ENCODE measurements at regions not wholly inside any gene's neighbourhood (a gene's known extent, or its start where the extent isn't known, plus 50 kb on each side); places are given as distances from the start of the nearest gene placed in this dataset.

- FAIRE-seq (no peak), DNase-seq (ENCODE audit: insufficient read length, low spot score) (no peak)
- no peak for TF ChIP-seq POLR2A (IDR thresholded peaks at IDR 0.05; ENCODE audit: low read depth, low read length)
Observed at GRCh38 chr4:178070163-178070562, 627.9 kb upstream of the AGA start.

DNA sequence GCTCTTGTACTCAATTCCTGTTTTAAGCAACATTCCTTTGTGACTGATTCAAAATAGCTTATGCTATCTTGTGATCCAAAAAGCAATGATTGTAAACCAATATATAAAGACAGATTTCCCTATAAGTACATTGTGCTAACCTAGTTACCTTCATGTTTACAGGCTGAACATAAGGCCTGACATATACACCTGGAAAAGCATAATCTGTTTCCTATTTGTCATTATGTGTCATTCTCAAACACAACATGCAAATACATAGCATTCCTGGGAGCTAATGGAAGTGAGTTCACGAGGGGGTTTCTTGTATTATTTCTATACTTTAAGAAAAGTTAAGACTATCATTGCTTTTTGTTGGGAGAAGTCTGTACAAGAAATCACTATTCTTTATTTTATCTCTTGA is 638.1 kb upstream of the AGA start:
- DNase-seq (ENCODE audit: insufficient read length, low spot score) (no peak), FAIRE-seq (no peak)
- no peak for TF ChIP-seq POLR2A (IDR thresholded peaks at IDR 0.05; ENCODE audit: low read depth, low read length)

- FAIRE-seq, result no peak
- TF ChIP-seq POLR2A (IDR thresholded peaks at IDR 0.05; ENCODE audit: low read depth, low read length), result no peak
- no peak for DNase-seq (ENCODE audit: insufficient read length, low spot score)
Observed at GRCh38 chr4:178081176-178081575, 638.9 kb upstream of the AGA start.

- DNase-seq (ENCODE audit: insufficient read length, low spot score) (no peak), FAIRE-seq (no peak)
- no peak for TF ChIP-seq POLR2A (IDR thresholded peaks at IDR 0.05; ENCODE audit: low read depth, low read length)
Observed at GRCh38 chr4:178081896-178082295, 639.7 kb upstream of the AGA start.

GRCh38 chr4:178082906-178083305 is 640.7 kb upstream of the AGA start:
- TF ChIP-seq POLR2A (IDR thresholded peaks at IDR 0.05; ENCODE audit: low read depth, low read length), result no peak
- no peak for FAIRE-seq
- DNase-seq (ENCODE audit: insufficient read length, low spot score), result no peak

DNA sequence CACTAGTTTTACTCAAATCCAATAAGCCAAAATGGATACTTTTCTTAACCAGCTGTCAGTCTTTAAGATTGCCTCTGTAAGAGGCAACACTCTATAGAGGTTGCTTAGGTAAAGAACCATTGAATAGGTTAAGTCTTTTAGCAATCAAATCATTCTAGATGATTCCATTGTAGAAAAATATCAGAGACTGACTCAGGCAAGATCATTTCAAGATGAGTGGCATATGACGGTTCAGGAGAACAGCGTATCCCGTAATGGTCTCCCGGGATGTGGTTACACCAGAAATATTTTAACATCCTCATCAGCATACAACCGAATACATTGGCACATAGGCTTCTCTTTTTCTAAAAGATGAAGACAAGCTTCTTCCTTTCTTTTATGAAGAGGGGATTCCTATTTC is 641.7 kb upstream of the AGA start:
- no peak for DNase-seq (ENCODE audit: insufficient read length, low spot score)
- TF ChIP-seq POLR2A (IDR thresholded peaks at IDR 0.05; ENCODE audit: low read depth, low read length), result no peak
- no peak for FAIRE-seq

DNA sequence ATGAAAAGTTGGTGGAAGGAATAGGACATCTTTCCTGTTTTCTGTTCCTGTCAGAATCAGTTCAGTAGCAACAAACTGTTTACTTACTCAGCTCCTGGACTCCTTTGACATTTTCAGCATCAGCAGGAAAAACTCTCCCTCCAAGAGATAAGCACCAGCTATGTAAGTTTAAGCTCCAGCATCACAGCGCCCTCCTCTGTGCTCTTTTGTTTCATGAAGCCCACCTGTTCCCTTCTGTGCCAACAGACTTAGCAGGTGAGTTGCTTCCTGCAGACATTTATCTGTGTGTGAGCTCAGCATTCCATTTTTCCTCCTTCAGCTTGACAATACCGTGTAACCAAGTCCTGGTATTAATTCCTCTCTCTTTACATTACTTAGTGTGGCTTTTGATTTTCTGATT is 644.1 kb upstream of the AGA start:
- FAIRE-seq, result no peak
- TF ChIP-seq POLR2A (IDR thresholded peaks at IDR 0.05; ENCODE audit: low read depth, low read length), result no peak
- DNase-seq (ENCODE audit: insufficient read length, low spot score), result no peak

DNA sequence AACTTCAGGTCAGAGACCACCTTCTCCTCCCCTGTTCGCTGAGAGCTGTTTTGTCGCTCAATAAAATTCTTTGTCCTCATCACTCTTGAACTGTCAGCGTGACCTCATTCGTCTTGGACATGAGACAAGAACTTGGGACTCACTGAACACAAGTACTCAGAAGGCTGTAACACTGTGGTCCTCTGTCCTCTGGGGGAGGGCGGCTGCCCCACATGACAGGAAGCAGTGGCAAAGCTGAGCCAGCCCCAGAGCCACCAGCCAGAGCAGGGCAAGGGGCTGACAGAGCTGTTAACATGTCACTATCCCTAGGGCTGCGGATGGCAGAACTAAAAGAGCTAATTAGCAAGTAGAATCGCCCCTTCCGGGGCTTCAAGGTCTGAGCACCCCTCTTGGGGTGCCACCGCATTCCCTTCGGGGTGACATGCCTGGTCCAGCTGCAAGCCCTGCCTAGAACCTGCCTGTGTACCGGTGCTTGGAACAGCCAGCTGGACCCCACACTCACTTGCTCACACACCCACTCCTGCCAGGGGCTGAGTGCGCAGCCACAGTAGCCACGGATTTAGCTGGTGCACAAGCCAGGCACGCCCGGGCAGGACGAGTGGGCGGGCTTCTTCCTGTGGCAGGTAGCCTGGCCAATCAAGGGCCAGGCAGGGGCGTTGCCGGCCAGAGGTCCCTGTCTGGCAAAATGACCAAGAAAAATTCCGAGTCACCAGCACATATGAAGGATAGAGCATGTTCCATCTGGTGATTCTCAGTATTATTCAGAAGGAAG is 648.6 kb upstream of the AGA start:
- no peak for TF ChIP-seq POLR2A (IDR thresholded peaks at IDR 0.05; ENCODE audit: low read depth, low read length)
- no peak for DNase-seq (ENCODE audit: insufficient read length, low spot score)
- FAIRE-seq, result no peak

- no peak for TF ChIP-seq POLR2A (IDR thresholded peaks at IDR 0.05; ENCODE audit: low read depth, low read length)
- no peak for DNase-seq (ENCODE audit: insufficient read length, low spot score)
- FAIRE-seq, result no peak
Observed at GRCh38 chr4:178102139-178102538, 659.9 kb upstream of the AGA start.

GRCh38 chr4:178105242-178105641 is 663.0 kb upstream of the AGA start:
- DNase-seq (ENCODE audit: insufficient read length, low spot score), result no peak
- no peak for TF ChIP-seq POLR2A (IDR thresholded peaks at IDR 0.05; ENCODE audit: low read depth, low read length)
- FAIRE-seq, result no peak

DNA sequence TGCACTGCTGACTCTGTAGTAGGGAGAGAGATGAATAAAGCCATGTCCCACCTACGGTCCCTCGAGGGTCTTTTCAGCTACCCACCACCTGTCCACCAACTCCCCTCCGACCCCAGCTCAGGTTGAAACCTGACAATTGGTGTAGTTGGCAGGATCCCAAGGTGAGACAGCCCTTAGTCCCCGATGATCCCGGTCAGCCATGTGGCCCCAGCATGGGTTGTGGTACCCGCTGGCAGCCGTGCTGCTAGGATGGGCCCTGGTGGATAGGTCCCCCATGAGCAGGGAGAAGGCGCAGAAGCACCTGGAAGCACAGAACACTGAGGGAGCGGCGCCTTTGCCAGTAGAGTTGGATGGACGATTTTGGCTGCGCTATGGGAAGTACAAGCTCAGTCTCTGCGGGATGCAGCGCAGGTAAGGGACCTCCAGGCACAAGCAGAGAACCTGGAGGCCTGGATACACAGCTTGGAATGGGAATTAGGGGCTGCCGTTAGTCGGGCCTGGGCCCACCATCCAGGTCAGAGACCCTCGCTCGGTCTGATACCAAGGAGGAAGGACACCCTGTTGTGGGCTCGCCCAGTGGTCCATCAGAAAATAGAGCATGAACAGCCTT is 694.6 kb upstream of the AGA start:
- DNase-seq (ENCODE audit: insufficient read length, low spot score), result no peak
- TF ChIP-seq POLR2A (IDR thresholded peaks at IDR 0.05; ENCODE audit: low read depth, low read length), result no peak
- FAIRE-seq, result no peak

DNA sequence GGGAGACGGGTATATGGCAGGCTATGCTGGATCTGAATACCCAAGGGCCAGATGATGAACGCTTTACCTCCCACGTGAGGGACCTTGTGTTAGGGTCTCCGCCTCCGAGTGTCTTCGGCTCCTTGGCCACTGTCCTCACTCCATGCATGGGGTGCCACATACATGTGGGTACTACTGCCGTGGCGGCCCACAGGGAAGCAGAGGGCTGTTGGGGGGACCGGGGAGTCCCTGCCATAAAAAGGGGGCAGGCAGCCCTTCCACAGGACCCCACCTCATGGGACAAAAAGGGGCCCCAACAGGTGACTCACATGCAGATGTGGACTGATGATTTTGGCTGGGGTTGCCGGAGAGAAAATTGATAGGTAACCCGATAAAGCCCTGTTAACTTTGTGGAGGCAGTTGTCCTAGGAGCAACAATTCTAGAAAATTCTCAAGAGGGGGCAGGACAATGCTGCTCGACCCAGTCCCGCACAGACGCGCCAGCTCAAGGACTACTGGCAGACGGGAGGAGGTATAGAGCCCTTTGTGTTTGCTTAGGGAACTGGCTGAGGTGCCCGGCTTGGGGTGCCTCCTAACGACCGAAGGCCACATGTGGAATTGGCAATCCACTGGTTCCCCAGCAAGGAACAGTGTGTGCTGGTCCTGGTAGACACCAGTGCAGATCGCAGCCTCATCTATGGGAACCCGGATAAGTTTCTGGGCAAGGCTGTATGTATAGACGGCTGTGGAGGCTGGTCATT is 695.7 kb upstream of the AGA start:
- no peak for TF ChIP-seq POLR2A (IDR thresholded peaks at IDR 0.05; ENCODE audit: low read depth, low read length)
- FAIRE-seq (no peak), DNase-seq (ENCODE audit: insufficient read length, low spot score) (no peak)

GRCh38 chr4:178138491-178138890 is 696.3 kb upstream of the AGA start:
- FAIRE-seq, result no peak
- TF ChIP-seq POLR2A (IDR thresholded peaks at IDR 0.05; ENCODE audit: low read depth, low read length), result no peak
- DNase-seq (ENCODE audit: insufficient read length, low spot score), result no peak

DNA sequence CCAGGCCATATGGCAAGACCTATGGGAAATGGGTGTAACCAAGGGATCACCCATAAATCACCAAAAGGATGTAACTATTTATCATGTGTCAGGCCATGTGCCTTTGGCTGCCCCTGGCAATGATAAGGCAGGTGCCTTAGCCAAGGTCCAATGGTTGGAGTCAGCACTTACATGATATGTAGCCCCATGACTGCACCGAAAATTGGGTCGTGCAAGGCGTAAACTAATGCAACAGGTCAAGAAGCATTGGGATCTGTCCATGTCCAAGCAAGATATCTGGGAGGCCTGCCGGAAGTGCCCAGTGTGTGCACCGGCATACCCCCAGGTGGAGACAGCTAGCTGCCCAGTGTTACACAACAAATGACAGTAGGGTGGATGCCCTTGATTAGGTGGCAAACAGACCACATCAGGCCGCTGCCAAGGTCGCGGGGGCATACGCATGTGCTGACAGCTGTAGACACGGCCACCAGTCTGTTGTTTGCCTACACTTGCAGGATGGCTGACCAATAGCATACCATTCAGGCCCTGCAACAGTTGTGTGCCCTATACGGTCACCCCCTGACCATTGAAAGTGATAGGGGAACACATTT is 698.2 kb upstream of the AGA start:
- no peak for FAIRE-seq
- DNase-seq (ENCODE audit: insufficient read length, low spot score), result no peak
- no peak for TF ChIP-seq POLR2A (IDR thresholded peaks at IDR 0.05; ENCODE audit: low read depth, low read length)
